ENCODE measurements at regions not wholly inside any gene's neighbourhood (a gene's known extent, or its start where the extent isn't known, plus 50 kb on each side); places are given as distances from the start of the nearest gene placed in this dataset.

- no peak for TF ChIP-seq GATA2 (IDR thresholded peaks at IDR 0.05; ENCODE audit: low read depth, low read length)
- TF ChIP-seq GATA3 (IDR thresholded peaks at IDR 0.05; ENCODE audit: low read depth, low read length): no peak
Measured at GRCh38 chr9:1959371-1959770, 55.8 kb upstream of the SMARCA2 start.
